Peyer's patch (tissue), 4 donors: ENCODE measurements at regions not wholly inside any gene's neighbourhood (a gene's known extent, or its start where the extent isn't known, plus 50 kb on each side); places are given as distances from the start of the nearest gene placed in this dataset.

Experiments used
- DNase-seq, 3 donors: peaks; one replicate each; pipeline ENCODE4 v3.0.0-alpha.2; 2017 to 2019
- H3K27ac ChIP-seq, 4 donors: fragments of 200-600 bp; sonication (generic); one replicate each; pipeline ENCODE4 v1.5.1; 2016 to 2019
- H3K27me3 ChIP-seq, 2 donors: fragments of 200-600 bp; sonication (generic); one replicate each; pipeline ENCODE4 v1.5.1; 2019
- H3K36me3 ChIP-seq, 3 donors: fragments of 200-600 bp; sonication (generic); one replicate each; pipeline ENCODE4 v1.5.1; 2016 to 2019
- H3K4me1 ChIP-seq, 4 donors: fragments of 200-600 bp; sonication (generic); one replicate each; pipeline ENCODE4 v1.5.1; 2016 to 2019
- H3K4me3 ChIP-seq, 4 donors: fragments of 200-600 bp; sonication (generic); 1 replicate in 3 of 4; 2 replicates in 1 of 4; pipeline ENCODE4 v1.5.1; 2016 to 2019; ENCODE audit warnings: mild to moderate bottlenecking in 1 of 4
- H3K9me3 ChIP-seq, 4 donors: fragments of 200-600 bp; sonication (generic); one replicate each; pipeline ENCODE4 v1.5.1; 2016 to 2019; ENCODE audit warnings: mild to moderate bottlenecking in 1 of 4
- CTCF ChIP-seq, 6 experiments: fragments of 450-650 bp in 4 of 6; fragments of 200-600 bp in 2 of 6; sonication (generic) in 1 of 6; IDR thresholded peaks; one replicate each; pipeline ENCODE4 v1.5.1; 2017 to 2019; ENCODE audit warnings: antibody characterized with exemption in 6 of 6, mild to moderate bottlenecking in 3 of 6, moderate library complexity in 1 of 6
- POLR2A ChIP-seq, 2 donors: fragments of 450-650 bp; IDR thresholded peaks; one replicate each; pipeline ENCODE4 v1.5.1; 2017; ENCODE audit warnings: antibody characterized with exemption in 2 of 2, mild to moderate bottlenecking in 2 of 2, moderate library complexity in 2 of 2

DNA sequence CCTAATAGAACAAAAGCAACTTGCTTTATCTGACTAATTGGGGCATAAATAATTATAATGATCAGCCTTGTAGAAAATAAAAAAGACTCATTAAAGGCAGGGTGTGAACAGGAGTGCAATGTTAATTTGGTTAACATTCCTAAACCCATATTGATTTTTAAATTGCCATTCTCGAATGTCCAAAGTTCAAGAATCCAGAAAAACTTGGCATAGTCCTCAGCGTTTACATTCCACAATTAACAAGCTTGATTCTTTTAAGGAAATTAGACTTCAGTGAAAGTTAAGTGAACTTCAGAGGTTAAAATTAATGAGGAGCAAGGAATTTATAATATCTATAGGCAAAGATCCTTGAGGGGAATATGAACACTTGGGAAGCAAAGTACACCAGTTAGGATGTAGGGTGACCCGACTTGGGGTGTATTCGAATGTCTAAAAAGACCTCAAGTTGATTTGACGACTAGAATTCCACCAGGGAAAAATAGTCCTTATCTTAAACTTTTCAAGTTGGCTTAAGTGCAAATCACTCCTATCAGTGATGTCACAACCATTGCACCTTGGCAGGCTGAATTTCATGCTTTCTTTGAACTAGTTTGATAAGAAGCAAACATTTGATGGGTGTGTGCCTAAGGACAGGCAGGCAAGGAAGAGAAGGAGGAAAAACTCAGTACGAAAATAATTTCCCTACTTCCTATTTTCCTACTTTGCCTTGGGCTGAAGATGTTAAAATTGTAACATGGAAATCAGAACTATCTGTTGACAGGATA lies 830.4 kb upstream of the COBL start:
- no peak for DNase-seq
- Histone ChIP-seq H3K27me3 (no peaks in the 10 kb centered on the region), H3K4me3 (no peak overlapping the region), H3K36me3 (no peaks in the 10 kb centered on the region), H3K27ac (no peak overlapping the region), H3K9me3 (no peaks in the 10 kb centered on the region), H3K4me1 (no peaks in the 10 kb centered on the region)
- no peak for TF ChIP-seq CTCF (IDR thresholded peaks at IDR 0.05)
- no peak for TF ChIP-seq POLR2A (IDR thresholded peaks at IDR 0.05)

DNA sequence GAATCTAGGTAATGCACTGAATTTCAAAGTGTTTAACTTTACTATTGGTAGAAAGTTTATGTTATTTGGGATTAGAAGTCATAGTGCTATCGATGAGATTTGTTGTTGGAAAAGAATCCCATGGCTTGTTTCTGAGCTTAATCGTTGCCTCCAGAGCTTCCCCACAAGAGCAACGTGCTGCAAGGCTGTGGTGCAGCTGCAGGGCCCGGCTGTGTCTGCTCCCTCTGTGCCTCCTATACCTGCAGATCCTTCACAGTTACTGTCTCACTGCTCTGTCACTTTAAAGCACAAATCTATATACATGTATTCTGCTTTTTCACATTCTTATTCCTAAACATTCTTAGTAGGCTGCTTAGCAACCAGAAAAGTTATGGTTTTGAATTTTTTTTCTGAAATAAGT lies 826.6 kb upstream of the COBL start:
- Histone ChIP-seq H3K36me3 (no peaks in the 10 kb centered on the region), H3K27ac (no peak overlapping the region), H3K4me1 (no peaks in the 10 kb centered on the region), H3K4me3 (no peak overlapping the region), H3K9me3 (peaks cover 0 to 3% (median 0%) of the 10 kb centered on the region in 4 donors), H3K27me3 (no peaks in the 10 kb centered on the region)
- DNase-seq: no peak
- TF ChIP-seq CTCF (IDR thresholded peaks at IDR 0.05) (no peak), POLR2A (IDR thresholded peaks at IDR 0.05) (no peak)

DNA sequence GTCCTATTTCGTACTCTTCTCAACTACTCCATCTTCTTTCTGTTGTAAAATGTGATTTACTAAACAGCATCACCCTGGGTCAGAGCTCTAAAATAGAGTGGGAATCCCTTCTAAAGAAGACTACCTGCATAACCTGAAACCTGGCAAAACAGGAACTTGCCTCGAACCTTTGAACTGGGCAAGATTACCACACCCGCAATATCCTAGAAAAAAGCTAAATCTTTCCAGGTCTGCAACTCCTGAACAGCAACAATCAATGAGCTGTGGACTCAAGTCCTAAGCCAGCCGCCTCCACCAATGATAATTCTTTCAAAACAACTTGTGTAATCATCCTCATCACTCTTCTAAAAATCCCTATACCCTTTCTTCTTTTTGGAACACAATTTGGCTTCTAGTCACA lies 824.2 kb upstream of the COBL start:
- H3K9me3 ChIP-seq: peaks cover 0 to 3% (median 0%) of the 10 kb centered on the region in 4 donors
- no peaks in the 10 kb centered on the region for H3K27me3 ChIP-seq
- TF ChIP-seq POLR2A (IDR thresholded peaks at IDR 0.05) (no peak), CTCF (IDR thresholded peaks at IDR 0.05) (no peak)
- H3K36me3 ChIP-seq: no peaks in the 10 kb centered on the region
- H3K4me3 ChIP-seq: no peak overlapping the region
- no peak for DNase-seq
- no peak overlapping the region for H3K27ac ChIP-seq
- H3K4me1 ChIP-seq: no peaks in the 10 kb centered on the region

DNA sequence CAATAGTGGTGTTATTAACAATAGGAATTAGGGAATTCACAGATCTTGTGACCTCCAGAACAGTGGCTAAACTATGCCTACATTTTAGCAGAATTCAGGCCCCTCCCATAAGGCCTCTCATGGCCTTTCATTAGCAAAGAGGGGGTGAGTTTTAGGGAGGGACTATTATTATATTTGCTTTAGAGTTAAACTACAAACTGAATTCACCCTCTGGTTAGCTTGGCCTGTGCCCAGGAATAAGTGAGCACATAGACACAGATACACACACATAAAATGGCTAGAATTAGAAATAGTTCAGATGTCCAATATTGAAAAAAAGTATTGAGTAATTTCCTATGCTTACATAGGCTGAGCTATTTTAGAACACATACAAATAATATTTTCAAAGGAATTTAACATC lies 818.8 kb upstream of the COBL start:
- no peaks in the 10 kb centered on the region for H3K4me1 ChIP-seq
- H3K36me3 ChIP-seq: no peaks in the 10 kb centered on the region
- TF ChIP-seq POLR2A (IDR thresholded peaks at IDR 0.05) (no peak), CTCF (IDR thresholded peaks at IDR 0.05) (no peak)
- no peaks in the 10 kb centered on the region for H3K27me3 ChIP-seq
- peaks cover 0 to 3% (median 0%) of the 10 kb centered on the region in 4 donors for H3K9me3 ChIP-seq
- no peak overlapping the region for H3K4me3 ChIP-seq
- DNase-seq: no peak
- H3K27ac ChIP-seq: no peak overlapping the region

DNA sequence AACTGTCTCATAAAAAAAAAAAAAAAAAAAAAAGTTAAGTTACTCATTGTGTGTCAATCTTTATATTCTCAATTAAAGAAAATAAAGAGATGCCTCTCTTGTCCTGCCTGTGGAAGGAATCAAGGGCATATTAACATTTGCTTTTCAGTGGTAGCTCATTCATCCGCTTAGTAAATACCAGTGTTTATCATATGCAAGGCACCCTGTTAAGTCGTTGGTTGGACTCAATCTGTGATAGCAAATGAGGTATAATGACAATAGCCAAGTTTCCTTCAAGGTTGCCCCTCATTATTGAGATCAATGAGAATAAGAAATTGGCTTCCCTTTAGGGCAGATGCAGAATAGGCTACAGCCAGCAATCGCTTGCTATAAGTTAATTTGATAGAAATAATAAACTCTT lies 812.7 kb upstream of the COBL start:
- TF ChIP-seq POLR2A (IDR thresholded peaks at IDR 0.05) (no peak), CTCF (IDR thresholded peaks at IDR 0.05) (no peak)
- Histone ChIP-seq H3K36me3 (no peaks in the 10 kb centered on the region), H3K27ac (no peak overlapping the region), H3K4me1 (no peaks in the 10 kb centered on the region), H3K9me3 (no peaks in the 10 kb centered on the region), H3K4me3 (no peak overlapping the region), H3K27me3 (no peaks in the 10 kb centered on the region)
- DNase-seq: no peak
